Embryonic facial prominence (tissue), 1 donor: ENCODE measurements at regions not wholly inside any gene's neighbourhood (a gene's known extent, or its start where the extent isn't known, plus 50 kb on each side); places are given as distances from the start of the nearest gene placed in this dataset.
"Not testable (repeated sequence)": the region's sequence is repeated elsewhere in the genome, so short reads cannot be mapped to it uniquely, and the experiment has no call there.

ENCODE experiments used
- DNase-seq: peaks from one replicate; pipeline ENCODE4 v3.0.0-alpha.2; 2016; ENCODE audit errors: extremely low spot score

DNA sequence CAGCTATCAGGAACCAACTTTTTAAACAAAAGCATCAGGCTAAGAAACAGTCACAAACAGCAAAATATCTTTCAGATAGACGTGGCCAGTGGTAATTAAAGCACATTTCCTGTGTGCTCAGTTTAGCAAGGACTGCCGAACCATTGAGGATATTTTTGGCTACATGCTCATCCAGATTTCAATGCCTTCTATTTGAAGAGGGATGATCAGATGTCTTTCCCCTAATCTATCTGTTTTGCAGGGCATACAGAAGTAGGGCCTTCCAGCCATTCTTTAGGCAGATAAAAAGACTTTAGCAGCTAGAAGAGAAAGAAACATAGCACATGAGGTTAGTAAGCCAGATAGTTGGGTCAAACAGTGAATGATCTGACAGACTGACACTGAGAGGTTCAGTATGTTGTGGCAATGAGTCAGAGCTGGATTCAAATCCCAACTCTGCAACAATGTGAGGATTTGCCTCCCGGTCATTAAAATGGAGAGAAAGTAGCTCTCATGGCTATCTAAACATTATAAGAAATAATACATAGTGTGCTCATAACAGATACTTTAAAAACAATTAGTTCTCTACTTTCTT, 100.0 kb upstream of the PRKG2 start:
- no peak for DNase-seq

DNA sequence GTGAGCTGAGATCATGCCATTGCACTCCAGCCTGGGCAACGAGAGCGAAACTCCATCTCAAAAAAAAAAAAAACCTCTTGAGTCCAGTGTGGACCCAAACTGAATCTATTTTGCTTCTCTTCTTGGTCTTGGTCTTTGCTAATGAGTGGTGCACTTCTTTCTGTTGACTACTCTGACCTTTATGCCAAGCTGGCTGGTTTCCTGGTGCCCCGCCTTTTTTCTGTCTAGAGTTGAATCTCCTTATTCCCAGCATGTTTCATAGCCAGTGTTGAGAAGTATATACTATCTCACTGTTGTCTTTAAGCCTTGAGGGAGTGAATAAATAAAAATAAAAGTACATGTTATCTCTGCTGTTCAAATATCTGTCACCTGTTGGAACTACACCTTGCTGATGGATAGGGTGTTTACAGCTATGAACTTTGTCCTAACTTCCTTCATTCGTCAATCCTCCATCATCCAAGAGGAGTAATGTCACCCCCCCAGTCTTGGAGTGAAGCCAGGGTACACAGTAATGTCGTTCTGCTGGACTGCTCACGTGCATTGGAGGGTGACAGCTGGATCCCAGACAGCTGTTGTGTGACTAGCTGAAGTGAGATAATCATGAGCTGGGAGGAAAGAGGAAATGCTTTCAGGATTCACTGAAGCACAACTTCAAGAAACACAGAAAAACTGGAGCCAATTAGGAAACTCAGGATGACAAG, 99.3 kb upstream of the PRKG2 start:
- DNase-seq, result no peak

DNA sequence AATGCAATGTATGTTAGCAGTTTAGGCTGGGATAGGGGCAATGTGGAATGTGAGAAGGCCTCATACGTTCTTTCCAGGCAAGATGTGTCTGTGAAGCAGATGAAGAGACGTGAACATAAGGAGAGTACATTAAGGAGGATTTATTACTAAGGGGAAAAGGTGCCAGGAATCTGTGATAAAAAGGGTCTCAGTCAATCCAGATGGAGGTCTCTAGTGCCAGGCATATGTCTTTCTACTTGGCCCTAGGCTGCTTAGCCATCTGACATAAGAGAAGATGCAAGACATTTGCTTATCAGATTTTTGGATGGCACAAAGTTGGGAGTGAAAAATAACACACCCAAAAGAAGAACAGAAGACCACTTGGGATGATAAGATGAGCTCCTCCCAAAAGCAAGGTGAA, 93.0 kb upstream of the PRKG2 start:
- no peak for DNase-seq

DNA sequence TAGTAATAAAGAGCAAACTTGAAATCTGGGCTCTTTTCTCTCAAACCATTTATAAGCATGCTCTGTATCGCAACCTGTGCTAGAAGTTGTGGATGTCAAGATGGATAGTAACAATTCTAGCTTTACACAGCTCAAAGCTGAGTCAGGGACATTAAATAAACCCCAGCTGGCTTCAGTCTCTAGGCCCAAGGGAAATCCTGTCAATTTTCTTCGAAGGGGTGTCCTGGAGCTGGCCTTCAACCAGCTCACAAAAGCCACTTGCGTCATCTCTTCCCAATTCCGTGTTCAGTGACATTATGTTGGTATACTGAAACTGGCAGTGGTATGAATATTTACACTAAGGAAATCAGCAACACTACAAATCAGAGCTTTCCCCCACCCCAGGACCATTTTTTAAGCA, 89.8 kb upstream of the PRKG2 start:
- DNase-seq, result no peak

DNA sequence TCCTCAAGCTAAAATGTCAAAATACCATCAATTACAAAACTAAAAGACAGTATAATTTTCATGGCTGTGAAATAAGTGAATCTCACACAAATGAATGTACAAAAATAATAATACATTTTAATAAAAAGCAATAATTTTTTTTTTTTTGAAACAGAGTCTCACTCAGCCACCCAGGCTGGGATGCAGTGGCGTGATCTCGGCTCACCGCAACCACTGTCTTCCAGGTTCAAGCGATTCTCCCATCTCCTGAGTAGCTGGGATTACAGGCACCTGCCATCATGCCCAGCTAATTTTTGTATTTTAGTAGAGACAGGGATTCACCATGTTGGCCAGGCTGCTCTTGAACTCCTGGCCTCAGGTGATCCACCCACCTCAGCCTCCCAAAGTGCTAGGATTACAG, 85.3 kb upstream of the PRKG2 start:
- DNase-seq, result not testable (repeated sequence)

DNA sequence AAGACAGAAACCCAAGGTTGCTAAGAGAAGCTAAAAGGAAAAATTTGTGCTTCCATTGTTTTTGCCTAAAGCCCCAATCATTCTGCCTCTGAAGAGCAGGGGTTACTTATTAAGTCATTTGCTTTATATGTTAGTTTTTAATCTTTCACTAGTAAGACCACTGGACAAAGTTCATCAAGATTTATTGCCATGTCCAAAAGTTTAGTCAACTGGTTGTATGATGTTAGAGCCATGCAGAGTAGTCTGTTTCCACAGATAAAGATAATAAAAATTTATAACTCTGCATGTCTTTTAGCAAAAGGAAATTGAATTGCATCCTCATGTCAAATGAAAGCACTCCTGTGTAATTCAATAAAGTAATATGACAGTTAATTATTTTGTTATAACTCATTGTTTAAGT, 75.8 kb upstream of the PRKG2 start:
- DNase-seq, result no peak

DNA sequence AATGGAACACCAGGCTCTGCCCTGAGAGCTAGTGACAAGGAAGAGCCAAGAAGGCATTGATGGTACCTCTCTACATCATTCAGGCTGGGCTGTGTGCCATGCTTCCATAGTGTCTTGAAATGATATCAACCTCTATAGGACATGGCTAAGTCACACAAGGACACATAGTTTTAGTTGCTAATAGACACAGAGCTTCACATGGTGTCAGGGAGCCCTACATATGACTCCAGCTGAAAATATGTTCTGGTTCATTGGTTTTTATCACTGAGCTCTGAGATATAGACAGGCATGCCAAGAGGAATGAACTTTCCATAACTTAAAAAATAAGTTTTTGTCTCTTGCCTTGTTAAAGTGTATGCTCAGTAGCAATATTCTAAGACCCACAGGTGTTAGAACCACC, 72.1 kb upstream of the PRKG2 start:
- no peak for DNase-seq

DNA sequence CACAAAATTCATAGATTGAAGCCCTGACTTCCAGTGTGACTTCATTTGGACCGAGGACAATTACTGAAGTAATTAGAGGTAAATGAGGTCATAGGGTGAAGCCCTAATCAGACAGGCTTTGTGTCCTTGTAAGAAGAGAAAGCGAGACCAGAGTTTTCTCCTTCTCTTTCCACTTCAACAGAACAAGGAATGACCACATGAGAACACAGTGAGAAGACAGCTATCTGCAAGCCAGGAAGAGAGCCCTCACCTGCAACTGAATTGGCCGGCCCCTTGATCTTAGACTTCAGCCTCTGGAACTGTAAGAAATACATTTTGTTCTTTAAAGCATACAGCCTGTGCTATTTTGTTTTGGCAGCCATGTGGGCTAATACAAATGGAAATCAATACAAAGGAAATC, 67.1 kb upstream of the PRKG2 start:
- DNase-seq, result no peak

DNA sequence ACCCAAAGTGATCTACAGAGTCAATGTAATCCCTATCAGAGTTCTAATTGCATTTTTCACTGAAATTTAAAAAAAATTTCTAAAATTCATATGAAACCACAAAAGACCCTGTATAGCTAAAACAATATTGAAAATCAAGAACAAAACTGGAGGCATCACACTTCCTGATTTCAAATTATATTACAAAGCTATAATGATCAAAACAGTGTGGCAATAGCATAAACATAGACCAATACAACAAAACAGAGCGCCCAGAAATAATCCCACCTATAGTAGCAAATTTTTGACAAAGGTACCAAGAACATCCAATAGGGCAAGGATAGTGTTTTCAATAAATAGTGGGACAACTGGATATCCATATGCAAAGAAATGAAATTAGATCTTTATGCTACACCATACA, 59.4 kb upstream of the PRKG2 start:
- no peak for DNase-seq

DNA sequence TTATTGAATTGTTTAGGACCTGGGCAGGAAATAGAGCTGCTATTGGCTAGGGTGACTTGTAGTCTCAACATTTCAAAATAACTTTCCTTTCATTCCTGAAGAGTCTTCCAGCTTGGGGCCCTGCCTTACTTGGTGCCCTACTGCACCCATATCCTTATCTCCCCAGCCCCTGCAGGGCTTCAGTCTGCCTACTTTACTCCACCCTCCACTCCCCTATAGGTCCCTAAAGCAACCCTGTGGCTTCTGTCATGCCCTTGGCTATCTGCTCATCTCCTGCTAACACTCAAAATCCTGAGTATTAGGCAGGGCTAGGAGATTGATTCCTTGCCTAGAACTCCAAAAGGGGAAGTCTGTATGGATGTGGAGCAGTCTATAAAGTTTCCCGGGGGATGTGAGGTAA, 57.6 kb upstream of the PRKG2 start:
- no peak for DNase-seq
